Hematopoietic multipotent progenitor cell treated with erythropoietin and hydrocortisone succinate and interleukin-3 and kit ligand, for 4 days (in vitro differentiated cells): ENCODE measurements at regions not wholly inside any gene's neighbourhood (a gene's known extent, or its start where the extent isn't known, plus 50 kb on each side); places are given as distances from the start of the nearest gene placed in this dataset.
A peak's percentile ranks its signal among the peaks of the same experiment; 100 is the strongest.

ENCODE experiments used
- DNase-seq: peaks from one replicate; pipeline ENCODE4 v3.0.0-alpha.2; 2015

GRCh38 chr20:8073024-8073832 lies 53.7 kb upstream of the TMX4 start:
- DNase-seq: peak; percentile 73

- DNase-seq: no peak
Observed at GRCh38 chr20:8074931-8075330, 55.4 kb upstream of the TMX4 start.

- no peak for DNase-seq
Observed at GRCh38 chr20:8076306-8077136, 55.5 kb upstream of the PLCB1 start.

- no peak for DNase-seq
Observed at GRCh38 chr20:8077137-8077466, 55.0 kb upstream of the PLCB1 start.

- no peak for DNase-seq
Observed at GRCh38 chr20:8078528-8078914, 53.5 kb upstream of the PLCB1 start.

GRCh38 chr20:8079976-8080375 lies 52.1 kb upstream of the PLCB1 start:
- no peak for DNase-seq

- peak; percentile 4 for DNase-seq
Observed at GRCh38 chr20:8082025-8082424, 50.0 kb upstream of the PLCB1 start.
